Trophoblast cell (in vitro differentiated cells and primary cell): ENCODE measurements at regions not wholly inside any gene's neighbourhood (a gene's known extent, or its start where the extent isn't known, plus 50 kb on each side); places are given as distances from the start of the nearest gene placed in this dataset.

Source experiments
- DNase-seq, 2 donors: peaks; one replicate each; pipeline ENCODE4 v3.0.0-alpha.2; 2016
- H2AFZ ChIP-seq: 2 replicates; pipeline ENCODE4 v1.6.1; 2013; ENCODE audit warnings: low read length, moderate library complexity, mild to moderate bottlenecking; ENCODE audit not compliant: insufficient read depth, poor library complexity
- H2AK5ac ChIP-seq: 2 replicates; pipeline ENCODE4 v1.6.1; 2013; ENCODE audit warnings: mild to moderate bottlenecking, low read length
- H2BK120ac ChIP-seq: 2 replicates; pipeline ENCODE4 v1.6.1; 2013; ENCODE audit warnings: low read length, mild to moderate bottlenecking, moderate library complexity; ENCODE audit not compliant: insufficient read depth, poor library complexity
- H2BK12ac ChIP-seq: 2 replicates; pipeline ENCODE4 v1.6.1; 2013; ENCODE audit warnings: mild to moderate bottlenecking, low read length, moderate library complexity
- H2BK5ac ChIP-seq: 2 replicates; pipeline ENCODE4 v1.6.1; 2013; ENCODE audit warnings: low read length, low read depth, moderate library complexity, mild to moderate bottlenecking; ENCODE audit not compliant: poor library complexity
- H3K14ac ChIP-seq: 2 replicates; pipeline ENCODE4 v1.6.1; 2013; ENCODE audit warnings: mild to moderate bottlenecking, low read length
- H3K18ac ChIP-seq: 2 replicates; pipeline ENCODE4 v1.6.1; 2013; ENCODE audit warnings: mild to moderate bottlenecking, low read length
- H3K23ac ChIP-seq: 2 replicates; pipeline ENCODE4 v1.6.1; 2013; ENCODE audit warnings: low read length
- H3K27ac ChIP-seq: 2 replicates; pipeline ENCODE4 v1.5.1; 2013; ENCODE audit warnings: low read depth, mild to moderate bottlenecking, inconsistent platforms, low read length, moderate library complexity
- H3K27me3 ChIP-seq: 2 replicates; pipeline ENCODE4 v1.6.1; 2013; ENCODE audit warnings: inconsistent platforms, mild to moderate bottlenecking, low read length, moderate library complexity; ENCODE audit not compliant: insufficient read depth
- H3K36me3 ChIP-seq, 2 experiments: 1 replicate in 1 of 2; 2 replicates in 1 of 2; pipeline ENCODE4 v1.6.1; 2013; ENCODE audit warnings: low read length in 2 of 2, mild to moderate bottlenecking in 2 of 2, moderate library complexity in 1 of 2; ENCODE audit not compliant: insufficient read depth in 2 of 2, control insufficient read depth in 1 of 2
- H3K4ac ChIP-seq: 2 replicates; pipeline ENCODE4 v1.6.1; 2013; ENCODE audit warnings: low read depth, mild to moderate bottlenecking, low read length, moderate library complexity
- H3K4me1 ChIP-seq, 2 experiments: 1 replicate in 1 of 2; 2 replicates in 1 of 2; pipeline ENCODE4 v1.6.1; 2013; ENCODE audit warnings: low read length in 2 of 2, mild to moderate bottlenecking in 2 of 2, moderate library complexity in 1 of 2; ENCODE audit not compliant: insufficient read depth in 2 of 2, control insufficient read depth in 1 of 2
- H3K4me2 ChIP-seq: 2 replicates; pipeline ENCODE4 v1.6.1; 2013; ENCODE audit warnings: inconsistent platforms, mild to moderate bottlenecking, low read length, moderate library complexity
- H3K4me3 ChIP-seq: 2 replicates; pipeline ENCODE4 v1.5.1; 2013; ENCODE audit warnings: mild to moderate bottlenecking, low read depth, low read length, inconsistent platforms
- H3K79me1 ChIP-seq: one replicate; pipeline ENCODE4 v1.6.1; 2013; ENCODE audit warnings: low read length
- H3K79me2 ChIP-seq: 2 replicates; pipeline ENCODE4 v1.6.1; 2013; ENCODE audit warnings: low read length, mild to moderate bottlenecking; ENCODE audit not compliant: control insufficient read depth, insufficient read depth, poor library complexity
- H3K9ac ChIP-seq: 2 replicates; pipeline ENCODE4 v1.6.1; 2013; ENCODE audit warnings: mild to moderate bottlenecking, low read length
- H3K9me3 ChIP-seq: 2 replicates; pipeline ENCODE4 v1.6.1; 2013; ENCODE audit warnings: low read depth, mild to moderate bottlenecking, control low read depth, inconsistent platforms, low read length; ENCODE audit not compliant: insufficient read depth
- H4K12ac ChIP-seq: 2 replicates; pipeline ENCODE4 v1.6.1; 2013; ENCODE audit warnings: low read depth, mild to moderate bottlenecking, low read length, moderate library complexity
- H4K8ac ChIP-seq: 2 replicates; pipeline ENCODE4 v1.6.1; 2013; ENCODE audit warnings: low read depth, mild to moderate bottlenecking, low read length, moderate library complexity
- H4K91ac ChIP-seq: one replicate; pipeline ENCODE4 v1.6.1; 2013; ENCODE audit warnings: low read depth, mild to moderate bottlenecking, low read length, moderate library complexity
- WGBS: extraction: QIAGEN DNeasy Blood & Tissue Kit; methylation state at CpG from one replicate; pipeline ENCODE4 v1.1.7; 2013; ENCODE audit warnings: missing lambda C conversion rate; ENCODE audit not compliant: insufficient read length, insufficient coverage; ENCODE audit errors: extremely low coverage; 5-methylcytosine and 5-hydroxymethylcytosine counted together

- H3K18ac ChIP-seq, result no peak overlapping the region
- no peak overlapping the region for H4K91ac ChIP-seq
- no peak overlapping the region for H2AK5ac ChIP-seq
- no peak overlapping the region for H2BK120ac ChIP-seq
- H3K23ac ChIP-seq, result no peak overlapping the region
- no peak overlapping the region for H3K14ac ChIP-seq
- no peak overlapping the region for H3K4me3 ChIP-seq
- H4K12ac ChIP-seq, result no peak overlapping the region
- no peak overlapping the region for H2BK5ac ChIP-seq
- no CpG with 5 or more reads among the region's 5 CpGs for WGBS
- no peak overlapping the region for H2AFZ ChIP-seq
- no peaks in the 10 kb centered on the region for H3K36me3 ChIP-seq
- no peaks in the 10 kb centered on the region for H3K79me1 ChIP-seq
- no peaks in the 10 kb centered on the region for H3K27me3 ChIP-seq
- DNase-seq, result peak; percentile 47 to 61
- H3K4ac ChIP-seq, result no peak overlapping the region
- H3K4me1 ChIP-seq, result peaks cover 0 to 2% of the 10 kb centered on the region in 2 experiments
- no peak overlapping the region for H4K8ac ChIP-seq
- no peaks in the 10 kb centered on the region for H3K9me3 ChIP-seq
- H3K4me2 ChIP-seq, result no peak overlapping the region
- no peaks in the 10 kb centered on the region for H3K79me2 ChIP-seq
- H3K9ac ChIP-seq, result no peak overlapping the region
- H2BK12ac ChIP-seq, result no peak overlapping the region
- H3K27ac ChIP-seq, result no peak overlapping the region
These were observed 252.1 kb downstream of the TSN start for GRCh38 chr2:122007577-122007976.

GRCh38 chr2:122009561-122009960 is 254.1 kb downstream of the TSN start:
- H3K9me3 ChIP-seq, result no peaks in the 10 kb centered on the region

GRCh38 chr2:122011493-122012270 is 256.2 kb downstream of the TSN start:
- H3K36me3 ChIP-seq, result no peaks in the 10 kb centered on the region
- no peak overlapping the region for H3K18ac ChIP-seq
- H3K79me2 ChIP-seq, result no peaks in the 10 kb centered on the region
- DNase-seq, result peak; percentile 17 to 35
- no peak overlapping the region for H3K27ac ChIP-seq
- no peak overlapping the region for H4K8ac ChIP-seq
- no peak overlapping the region for H2AK5ac ChIP-seq
- no peak overlapping the region for H2AFZ ChIP-seq
- H3K4me2 ChIP-seq, result no peak overlapping the region
- no peak overlapping the region for H2BK12ac ChIP-seq
- H4K91ac ChIP-seq, result no peak overlapping the region
- H4K12ac ChIP-seq, result no peak overlapping the region
- H2BK5ac ChIP-seq, result no peak overlapping the region
- H3K9me3 ChIP-seq, result no peaks in the 10 kb centered on the region
- no peak overlapping the region for H3K4ac ChIP-seq
- no peak overlapping the region for H3K14ac ChIP-seq
- no peaks in the 10 kb centered on the region for H3K79me1 ChIP-seq
- H2BK120ac ChIP-seq, result no peak overlapping the region
- no peak overlapping the region for H3K4me3 ChIP-seq
- H3K23ac ChIP-seq, result no peak overlapping the region
- no CpG with 5 or more reads among the region's 8 CpGs for WGBS
- H3K27me3 ChIP-seq, result no peaks in the 10 kb centered on the region
- no peak overlapping the region for H3K9ac ChIP-seq
- peaks cover 0 to 2% of the 10 kb centered on the region in 2 experiments for H3K4me1 ChIP-seq

More at GRCh38 chr2:122009561-122009960, 254.1 kb downstream of the TSN start:
- H3K18ac ChIP-seq, result no peak overlapping the region
- H4K12ac ChIP-seq, result no peak overlapping the region
- H3K23ac ChIP-seq, result no peak overlapping the region
- no peak overlapping the region for H2BK12ac ChIP-seq
- peaks cover 0 to 2% of the 10 kb centered on the region in 2 experiments for H3K4me1 ChIP-seq
- H3K79me1 ChIP-seq, result no peaks in the 10 kb centered on the region
- no peak overlapping the region for H4K8ac ChIP-seq
- no peak overlapping the region for H3K4me2 ChIP-seq
- no peak overlapping the region for H3K9ac ChIP-seq
- no peak overlapping the region for H2AFZ ChIP-seq
- no peak overlapping the region for H3K14ac ChIP-seq
- H3K4ac ChIP-seq, result no peak overlapping the region
- no peak for DNase-seq
- WGBS, result no CpG with 5 or more reads among the region's 3 CpGs
- H4K91ac ChIP-seq, result no peak overlapping the region
- H3K27ac ChIP-seq, result no peak overlapping the region
- H2BK120ac ChIP-seq, result no peak overlapping the region
- no peaks in the 10 kb centered on the region for H3K36me3 ChIP-seq
- no peaks in the 10 kb centered on the region for H3K79me2 ChIP-seq
- no peak overlapping the region for H3K4me3 ChIP-seq
- H2BK5ac ChIP-seq, result no peak overlapping the region
- H2AK5ac ChIP-seq, result no peak overlapping the region
- no peaks in the 10 kb centered on the region for H3K27me3 ChIP-seq

- H3K27me3 ChIP-seq, result no peaks in the 10 kb centered on the region
- no peak overlapping the region for H3K23ac ChIP-seq
- H2BK5ac ChIP-seq, result no peak overlapping the region
- no peaks in the 10 kb centered on the region for H3K4me1 ChIP-seq
- H3K79me2 ChIP-seq, result no peaks in the 10 kb centered on the region
- no peaks in the 10 kb centered on the region for H3K79me1 ChIP-seq
- no CpG with 5 or more reads among the region's 7 CpGs for WGBS
- H3K18ac ChIP-seq, result no peak overlapping the region
- no peak overlapping the region for H4K91ac ChIP-seq
- H2BK12ac ChIP-seq, result no peak overlapping the region
- no peak overlapping the region for H4K8ac ChIP-seq
- H4K12ac ChIP-seq, result no peak overlapping the region
- no peaks in the 10 kb centered on the region for H3K36me3 ChIP-seq
- no peaks in the 10 kb centered on the region for H3K9me3 ChIP-seq
- no peak overlapping the region for H3K4ac ChIP-seq
- no peak overlapping the region for H2AK5ac ChIP-seq
- H3K4me3 ChIP-seq, result no peak overlapping the region
- H3K27ac ChIP-seq, result no peak overlapping the region
- no peak overlapping the region for H2AFZ ChIP-seq
- H3K14ac ChIP-seq, result no peak overlapping the region
- no peak overlapping the region for H3K4me2 ChIP-seq
- H2BK120ac ChIP-seq, result no peak overlapping the region
- no peak overlapping the region for H3K9ac ChIP-seq
- DNase-seq, result no peak
These were observed 263.3 kb downstream of the TSN start for GRCh38 chr2:122018736-122019135.
